Hepatocyte (in vitro differentiated cells): ENCODE measurements at regions not wholly inside any gene's neighbourhood (a gene's known extent, or its start where the extent isn't known, plus 50 kb on each side); places are given as distances from the start of the nearest gene placed in this dataset.

Experiments
- DNase-seq: peaks from one replicate; pipeline ENCODE4 v3.0.0-alpha.2; 2016; ENCODE audit warnings: low spot score
- H2AFZ ChIP-seq: fragments of 200-600 bp; sonication (generic); 2 replicates; pipeline ENCODE4 v1.6.0; 2016; ENCODE audit warnings: antibody characterized with exemption, mild to moderate bottlenecking
- H3K27ac ChIP-seq: fragments of 200-600 bp; sonication (generic); 2 replicates; pipeline ENCODE4 v1.5.1; 2016; ENCODE audit warnings: mild to moderate bottlenecking
- H3K27me3 ChIP-seq: fragments of 200-600 bp; sonication (generic); 2 replicates; pipeline ENCODE4 v1.6.1; 2016
- H3K36me3 ChIP-seq: fragments of 200-600 bp; sonication (generic); replicated peaks from 2 replicates; pipeline ENCODE4 v1.5.1; 2016; ENCODE audit warnings: low read depth; ENCODE audit not compliant: insufficient read depth
- H3K4me1 ChIP-seq: fragments of 200-600 bp; sonication (generic); 2 replicates; pipeline ENCODE4 v1.5.1; 2016; ENCODE audit warnings: mild to moderate bottlenecking, moderate library complexity; ENCODE audit not compliant: insufficient read depth
- H3K4me2 ChIP-seq: fragments of 200-600 bp; sonication (generic); 2 replicates; pipeline ENCODE4 v1.6.0; 2016
- H3K4me3 ChIP-seq: fragments of 200-600 bp; sonication (generic); 2 replicates; pipeline ENCODE4 v1.5.1; 2016; ENCODE audit warnings: mild to moderate bottlenecking
- H3K79me2 ChIP-seq: fragments of 200-600 bp; sonication (generic); 2 replicates; pipeline ENCODE4 v1.6.0; 2017; ENCODE audit warnings: mild to moderate bottlenecking
- H3K9me2 ChIP-seq: fragments of 200-600 bp; sonication (generic); replicated peaks from 2 replicates; pipeline ENCODE4 v1.6.0; 2017; ENCODE audit warnings: mild to moderate bottlenecking; ENCODE audit not compliant: insufficient read depth
- H3K9me3 ChIP-seq: fragments of 200-600 bp; sonication (generic); 2 replicates; pipeline ENCODE4 v1.5.1; 2016; ENCODE audit warnings: low read depth, mild to moderate bottlenecking
- H4K20me1 ChIP-seq: fragments of 200-600 bp; sonication (generic); 2 replicates; pipeline ENCODE4 v1.6.0; 2016; ENCODE audit warnings: mild to moderate bottlenecking; ENCODE audit not compliant: insufficient read depth, poor library complexity, severe bottlenecking
- CTCF ChIP-seq: fragments of 200-600 bp; sonication (generic); IDR thresholded peaks from 2 replicates; pipeline ENCODE4 v1.5.1; 2016; ENCODE audit warnings: antibody characterized with exemption, mild to moderate bottlenecking; ENCODE audit not compliant: poor library complexity
- EZH2 ChIP-seq: fragments of 200-600 bp; sonication (generic); IDR thresholded peaks from 2 replicates; pipeline ENCODE4 v1.6.1; 2016; ENCODE audit warnings: antibody characterized with exemption, mild to moderate bottlenecking, borderline replicate concordance
- EZH2phosphoT487 ChIP-seq: fragments of 200-600 bp; sonication (generic); IDR thresholded peaks from one replicate; pipeline ENCODE4 v1.6.1; 2018; ENCODE audit warnings: antibody characterized with exemption, mild to moderate bottlenecking, low read depth, moderate library complexity; ENCODE audit not compliant: unreplicated experiment, severe bottlenecking
- WGBS: methylation state at CpG from one replicate; pipeline ENCODE4 v1.1.6; 2016; ENCODE audit warnings: low lambda C conversion rate; ENCODE audit errors: missing lambda C conversion rate; 5-methylcytosine and 5-hydroxymethylcytosine counted together

DNA sequence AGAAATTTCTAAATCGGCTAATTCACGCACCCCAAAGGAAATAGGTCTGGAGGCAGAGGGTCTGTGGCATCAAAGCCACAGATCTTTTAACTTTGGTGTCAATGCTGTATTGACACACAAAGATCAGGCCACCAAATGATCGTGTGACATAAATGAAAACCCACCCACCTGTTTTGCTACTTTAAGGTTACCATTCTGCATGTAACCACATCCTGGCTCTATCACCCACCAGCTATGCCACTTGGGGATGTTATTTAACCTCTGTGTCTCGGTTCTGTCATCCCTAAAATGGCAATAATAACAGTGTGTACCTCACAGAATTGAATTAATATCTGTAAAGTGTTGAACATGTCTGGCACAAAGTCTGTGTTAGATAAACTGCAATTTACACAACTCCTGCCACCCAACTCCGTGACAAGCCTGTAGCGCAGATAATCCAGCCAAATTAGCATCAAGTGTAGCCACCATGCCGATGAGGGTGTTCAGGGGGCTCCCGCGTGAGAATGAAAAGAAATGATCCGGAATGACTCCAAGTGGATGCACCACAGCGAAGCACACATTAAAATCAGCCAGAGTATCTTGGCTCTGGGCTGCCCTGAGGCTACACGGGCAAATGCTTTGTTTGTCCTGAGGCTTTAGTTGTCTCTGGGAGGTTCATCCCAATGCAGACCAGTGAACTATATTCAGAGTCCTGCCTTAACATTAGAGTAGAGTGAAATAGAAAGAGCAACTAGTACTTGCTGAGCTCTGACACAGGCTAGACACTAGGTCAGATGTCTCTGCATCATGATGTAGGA is 158.4 kb upstream of the NEBL start:
- Histone ChIP-seq H3K36me3 (no peaks in the 10 kb centered on the region), H2AFZ (no peak overlapping the region), H3K27me3 (no peaks in the 10 kb centered on the region), H3K79me2 (no peaks in the 10 kb centered on the region), H4K20me1 (no peaks in the 10 kb centered on the region), H3K4me1 (no peaks in the 10 kb centered on the region), H3K9me2 (no peaks in the 10 kb centered on the region), H3K4me2 (no peak overlapping the region), H3K9me3 (no peaks in the 10 kb centered on the region), H3K4me3 (no peak overlapping the region), H3K27ac (no peak overlapping the region)
- 79% methylated on average over 12 of the region's 12 CpGs for WGBS
- no peak for TF ChIP-seq EZH2phosphoT487
- TF ChIP-seq CTCF: no peak
- TF ChIP-seq EZH2: no peak
- no peak for DNase-seq

- Histone ChIP-seq H3K79me2 (no peaks in the 10 kb centered on the region), H4K20me1 (no peaks in the 10 kb centered on the region), H3K4me1 (no peaks in the 10 kb centered on the region), H2AFZ (no peak overlapping the region), H3K4me3 (no peak overlapping the region), H3K36me3 (no peaks in the 10 kb centered on the region), H3K27me3 (no peaks in the 10 kb centered on the region), H3K4me2 (no peak overlapping the region), H3K9me3 (no peaks in the 10 kb centered on the region), H3K27ac (no peak overlapping the region), H3K9me2 (no peaks in the 10 kb centered on the region)
- 89% methylated on average over 9 of the region's 9 CpGs for WGBS
- no peak for DNase-seq
- TF ChIP-seq EZH2phosphoT487 (no peak), CTCF (no peak), EZH2 (no peak)
These were observed 157.0 kb upstream of the NEBL start for GRCh38 chr10:21053953-21054690.

- WGBS: 93% methylated on average over 4 of the region's 4 CpGs
- no peak for DNase-seq
- Histone ChIP-seq H3K27ac (no peak overlapping the region), H3K9me3 (no peaks in the 10 kb centered on the region), H3K4me1 (no peaks in the 10 kb centered on the region), H3K36me3 (no peaks in the 10 kb centered on the region), H3K27me3 (no peaks in the 10 kb centered on the region), H3K79me2 (no peaks in the 10 kb centered on the region), H3K4me3 (no peak overlapping the region), H3K9me2 (no peaks in the 10 kb centered on the region), H2AFZ (no peak overlapping the region), H3K4me2 (no peak overlapping the region), H4K20me1 (no peaks in the 10 kb centered on the region)
- no peak for TF ChIP-seq EZH2phosphoT487
- TF ChIP-seq CTCF: no peak
- no peak for TF ChIP-seq EZH2
These were observed 155.6 kb upstream of the NEBL start for GRCh38 chr10:21052709-21053104.
